ENCODE measurements at regions not wholly inside any gene's neighbourhood (a gene's known extent, or its start where the extent isn't known, plus 50 kb on each side); places are given as distances from the start of the nearest gene placed in this dataset.
"Not testable (repeated sequence)": the region's sequence is repeated elsewhere in the genome, so short reads cannot be mapped to it uniquely, and the experiment has no call there.

- no peak for DNase-seq (ENCODE audit: low read depth in 2 of 2)
These were observed 103.4 kb upstream of the KCNG1 start for GRCh38 chr20:51126337-51126736.

GRCh38 chr20:51125780-51126179 is 102.9 kb upstream of the KCNG1 start:
- DNase-seq (ENCODE audit: low read depth in 2 of 2), result no peak

GRCh38 chr20:51125105-51125504 is 102.2 kb upstream of the KCNG1 start:
- no peak for DNase-seq (ENCODE audit: low read depth in 2 of 2)

GRCh38 chr20:51123887-51124286 is 101.0 kb upstream of the KCNG1 start:
- not testable (repeated sequence) for DNase-seq (ENCODE audit: low read depth in 2 of 2)

GRCh38 chr20:51122931-51123658 is 100.2 kb upstream of the KCNG1 start:
- no peak for DNase-seq (ENCODE audit: low read depth in 2 of 2)

GRCh38 chr20:51121901-51122412 is 99.0 kb upstream of the KCNG1 start:
- no peak for DNase-seq (ENCODE audit: low read depth in 2 of 2)

GRCh38 chr20:51121272-51121671 is 98.4 kb upstream of the KCNG1 start:
- DNase-seq (ENCODE audit: low read depth in 2 of 2), result no peak

GRCh38 chr20:51120868-51121267 is 98.0 kb upstream of the KCNG1 start:
- no peak for DNase-seq (ENCODE audit: low read depth in 2 of 2)

GRCh38 chr20:51120438-51120837 is 97.5 kb upstream of the KCNG1 start:
- DNase-seq (ENCODE audit: low read depth in 2 of 2), result no peak

GRCh38 chr20:51119914-51120313 is 97.0 kb upstream of the KCNG1 start:
- DNase-seq (ENCODE audit: low read depth in 2 of 2), result no peak

- no peak for DNase-seq (ENCODE audit: low read depth in 2 of 2)
These were observed 96.1 kb upstream of the KCNG1 start for GRCh38 chr20:51118985-51119527.

GRCh38 chr20:51118216-51118615 is 95.3 kb upstream of the KCNG1 start:
- no peak for DNase-seq (ENCODE audit: low read depth in 2 of 2)

GRCh38 chr20:51116765-51117686 is 94.1 kb upstream of the KCNG1 start:
- no peak for DNase-seq (ENCODE audit: low read depth in 2 of 2)

GRCh38 chr20:51111290-51111689 is 88.4 kb upstream of the KCNG1 start:
- no peak for DNase-seq (ENCODE audit: low read depth in 2 of 2)

- DNase-seq (ENCODE audit: low read depth in 2 of 2), result no peak
These were observed 85.9 kb upstream of the KCNG1 start for GRCh38 chr20:51108638-51109363.

- DNase-seq (ENCODE audit: low read depth in 2 of 2), result no peak
These were observed 83.1 kb upstream of the KCNG1 start for GRCh38 chr20:51106011-51106410.

- no peak for DNase-seq (ENCODE audit: low read depth in 2 of 2)
These were observed 82.3 kb upstream of the KCNG1 start for GRCh38 chr20:51104960-51105920.

- DNase-seq (ENCODE audit: low read depth in 2 of 2), result no peak
These were observed 77.7 kb upstream of the KCNG1 start for GRCh38 chr20:51100617-51101016.

- DNase-seq (ENCODE audit: low read depth in 2 of 2), result no peak
These were observed 75.4 kb upstream of the KCNG1 start for GRCh38 chr20:51098284-51098810.

GRCh38 chr20:51097351-51098120 is 74.6 kb upstream of the KCNG1 start:
- DNase-seq (ENCODE audit: low read depth in 2 of 2), result no peak
